IPS-NIHi7 (cell line): ENCODE measurements at regions not wholly inside any gene's neighbourhood (a gene's known extent, or its start where the extent isn't known, plus 50 kb on each side); places are given as distances from the start of the nearest gene placed in this dataset.
"Not testable (repeated sequence)": the region's sequence is repeated elsewhere in the genome, so short reads cannot be mapped to it uniquely, and the experiment has no call there.

Source experiments
- DNase-seq: peaks from one replicate; pipeline ENCODE4 v3.0.0; 2012; ENCODE audit warnings: mixed read lengths; ENCODE audit errors: extremely low spot score

DNA sequence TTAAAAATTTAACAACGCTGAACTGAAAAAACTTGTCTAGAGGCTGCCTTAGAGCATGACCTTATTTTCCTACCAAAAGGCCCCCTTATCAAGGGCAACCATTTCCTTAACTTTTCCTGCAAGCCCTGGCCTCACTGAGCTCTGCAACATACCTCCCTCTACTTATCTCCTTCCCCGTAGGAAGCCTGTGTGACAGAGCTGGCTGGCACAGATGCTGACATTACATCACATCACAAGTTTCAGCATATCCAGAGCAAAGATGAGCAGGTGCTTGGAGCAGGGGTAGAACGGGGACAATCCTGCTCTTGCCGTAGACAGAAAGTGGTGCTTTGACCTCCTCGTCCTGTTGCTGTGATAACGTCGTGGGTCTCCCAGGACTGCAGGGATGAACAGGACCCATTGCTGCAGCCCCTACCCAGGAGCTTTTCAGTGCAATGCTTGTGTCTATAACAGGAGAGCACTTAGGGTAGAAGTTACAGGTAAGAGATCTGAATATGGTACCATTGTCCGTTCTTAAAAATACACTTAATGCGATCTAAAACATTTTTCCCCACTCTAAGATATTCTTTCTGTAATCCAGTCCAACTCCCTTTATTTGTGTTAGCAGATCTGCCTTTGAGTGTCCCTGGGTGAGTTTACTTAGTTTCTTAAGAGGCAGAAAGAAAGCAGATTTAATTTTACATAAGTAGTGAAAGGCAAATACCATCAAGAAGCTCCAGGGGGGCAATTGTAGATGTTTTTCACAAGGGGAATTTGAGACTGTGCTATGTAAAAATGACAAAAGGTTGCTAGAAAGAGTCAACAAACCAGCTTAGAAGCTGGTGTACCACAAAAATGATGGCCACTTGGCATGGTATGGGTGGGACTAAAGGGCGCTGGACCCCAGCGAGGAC is 101.9 kb upstream of the EFNA5 start:
- DNase-seq = peak; percentile 33

DNA sequence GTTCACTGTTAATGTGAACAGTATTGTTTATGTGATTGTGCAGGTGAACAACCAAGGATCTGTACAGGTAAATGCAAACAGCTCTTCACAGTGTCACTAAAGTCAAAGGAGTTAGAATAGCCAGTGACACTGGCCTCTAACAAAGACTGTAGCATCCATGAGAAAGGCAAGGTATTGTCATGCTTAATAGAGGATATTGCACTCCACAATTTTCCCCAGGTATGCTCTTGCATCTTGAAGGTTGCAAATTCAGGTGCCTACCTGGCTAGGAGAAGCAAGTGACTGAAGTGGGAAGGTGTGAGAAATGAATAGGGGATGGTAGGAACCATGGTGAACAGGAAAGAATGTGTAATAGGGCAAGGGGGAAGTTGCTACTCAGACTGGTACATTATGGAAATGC is 101.2 kb upstream of the EFNA5 start:
- no peak for DNase-seq

DNA sequence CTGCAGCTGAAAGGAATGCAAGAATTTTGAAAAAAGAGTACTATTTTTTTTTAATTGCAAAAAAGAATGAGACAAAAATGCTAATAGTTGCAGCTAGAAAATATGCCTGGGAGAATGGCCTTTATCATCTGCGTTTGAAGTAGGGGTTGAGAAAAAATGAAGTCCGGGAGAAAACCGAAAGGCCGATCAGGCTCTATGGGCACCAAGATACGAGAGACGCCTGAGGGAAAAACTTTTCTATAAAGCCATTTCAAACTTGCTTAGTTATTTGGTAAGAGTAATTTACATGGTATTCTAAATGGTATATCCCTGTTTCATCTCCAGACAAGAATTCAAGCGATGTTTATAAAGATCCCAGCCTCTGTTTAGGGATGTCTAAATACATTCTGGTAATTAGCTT is 99.3 kb upstream of the EFNA5 start:
- no peak for DNase-seq

DNA sequence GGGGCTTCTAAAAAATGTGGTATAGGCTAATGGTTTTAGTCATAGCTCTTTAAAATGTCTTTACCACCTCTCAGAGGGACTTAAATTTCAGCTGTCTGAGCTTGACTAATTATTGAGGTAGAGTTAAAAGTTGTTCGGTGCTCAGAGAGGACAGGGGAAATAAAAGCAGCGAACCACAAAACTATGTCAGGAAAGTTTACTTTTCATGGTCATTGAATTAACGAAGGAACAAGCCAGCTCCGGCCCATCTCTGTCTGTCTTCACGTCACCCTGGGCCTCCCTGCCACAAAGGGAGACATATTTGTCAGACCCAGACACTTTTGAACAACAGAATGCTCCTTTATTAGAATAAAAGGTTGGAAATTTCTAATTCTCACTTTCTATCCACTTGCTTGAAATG is 98.8 kb upstream of the EFNA5 start:
- DNase-seq = no peak

DNA sequence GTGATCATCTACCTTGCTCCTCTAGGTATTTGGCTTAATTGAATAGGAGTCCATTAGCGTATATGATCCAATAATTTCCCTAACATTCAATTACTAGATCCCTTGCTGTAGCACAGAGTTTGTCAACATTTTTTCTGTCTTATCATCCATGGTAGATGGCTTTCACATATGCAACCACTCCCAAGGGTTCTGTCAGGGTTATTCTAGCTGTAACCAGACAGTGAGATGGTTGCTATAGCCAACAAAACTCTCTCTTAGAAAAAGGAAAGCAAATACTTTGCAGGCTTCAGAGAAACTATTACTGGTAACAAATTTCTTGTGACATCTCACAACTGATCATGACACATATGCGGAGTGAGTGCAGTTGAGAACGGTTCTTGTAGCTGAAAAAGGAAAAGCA is 96.2 kb upstream of the EFNA5 start:
- DNase-seq = no peak

DNA sequence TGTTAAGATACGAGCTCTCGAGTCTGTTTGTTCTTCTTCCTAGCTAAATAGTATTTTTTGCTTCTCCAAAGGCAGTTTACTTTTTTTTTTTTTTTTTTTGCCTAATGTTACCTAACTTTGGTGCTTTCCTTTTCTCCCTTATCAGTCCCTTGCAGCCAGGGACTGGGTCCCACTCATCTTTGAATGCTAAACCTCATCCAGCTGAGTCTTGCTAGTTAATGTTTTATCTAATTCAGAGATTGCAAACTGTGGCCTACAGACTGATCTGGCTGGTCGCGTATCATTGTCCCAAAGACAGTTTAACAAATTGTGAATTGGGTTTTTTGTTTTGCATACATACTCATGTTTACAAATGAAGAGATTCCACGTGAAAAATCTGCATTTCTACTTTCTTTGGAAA is 95.7 kb upstream of the EFNA5 start:
- DNase-seq = no peak

DNA sequence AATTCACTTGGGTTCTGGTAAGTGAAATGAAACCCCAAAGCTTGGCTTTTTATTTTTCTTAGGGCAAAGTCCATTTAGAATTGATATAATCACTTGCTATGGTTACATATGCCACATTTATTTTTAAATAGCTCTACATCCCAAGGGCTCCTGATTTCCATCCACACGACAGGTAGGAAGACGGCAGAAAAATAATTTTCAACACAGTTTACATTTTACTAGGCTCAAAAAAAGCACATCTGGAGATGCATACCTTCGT is 95.0 kb upstream of the EFNA5 start:
- no peak for DNase-seq

DNA sequence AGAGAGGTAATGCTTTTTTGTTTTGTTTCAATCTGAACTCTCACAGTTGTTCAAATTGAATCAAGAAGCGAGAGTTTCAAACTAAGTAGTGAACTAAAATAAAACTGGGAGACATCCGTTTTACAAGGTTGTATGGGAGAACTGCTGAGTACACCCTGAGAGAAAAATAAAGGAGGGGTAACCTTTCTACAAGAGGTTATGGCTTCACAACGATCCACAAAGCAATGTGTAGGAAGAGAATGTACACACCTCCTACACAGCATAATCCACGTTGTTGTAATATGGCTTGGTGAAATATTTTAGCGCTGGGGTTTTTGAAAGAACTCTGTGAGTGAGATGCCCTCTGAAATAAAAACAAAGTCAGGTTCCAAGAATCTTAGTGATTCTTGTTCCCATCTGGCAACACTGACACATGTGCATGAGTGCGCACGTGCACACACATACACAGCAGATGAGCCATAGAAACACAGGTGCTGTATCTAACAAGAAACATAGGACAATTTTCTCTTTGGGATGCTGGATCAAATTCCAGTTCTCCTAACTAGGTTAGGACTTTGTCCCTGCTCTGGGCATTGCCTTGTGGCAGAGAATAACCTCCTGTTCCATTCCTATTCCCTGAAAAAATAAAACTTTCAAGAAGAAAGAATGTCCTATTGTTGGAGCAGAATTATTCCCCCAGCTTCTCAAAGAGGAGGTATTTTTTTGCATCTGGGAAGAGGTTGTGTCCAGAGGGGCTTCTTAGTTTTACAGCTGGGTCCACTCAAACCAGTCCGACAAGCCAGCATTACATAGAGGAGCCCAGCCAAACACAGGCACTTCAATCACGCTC is 94.5 kb upstream of the EFNA5 start:
- no peak for DNase-seq

DNA sequence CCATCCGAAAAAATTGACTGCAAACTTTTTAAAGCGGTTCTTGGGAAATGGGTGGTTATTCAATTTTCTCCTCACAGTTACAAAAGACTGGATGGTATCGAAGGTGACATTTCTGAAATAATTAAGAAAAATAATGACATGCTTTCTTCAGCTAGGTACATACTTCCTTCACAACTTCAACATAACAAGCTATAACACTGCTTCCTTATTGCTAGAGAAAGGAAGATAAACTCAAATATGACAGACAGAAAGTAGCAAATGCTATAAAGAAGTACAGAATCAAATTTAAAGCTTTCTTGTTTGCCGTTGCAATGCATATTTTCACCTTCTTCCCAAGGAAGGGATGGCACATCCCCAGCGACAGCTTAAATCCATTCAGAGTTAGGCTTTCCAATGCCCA is 93.5 kb upstream of the EFNA5 start:
- DNase-seq = no peak

DNA sequence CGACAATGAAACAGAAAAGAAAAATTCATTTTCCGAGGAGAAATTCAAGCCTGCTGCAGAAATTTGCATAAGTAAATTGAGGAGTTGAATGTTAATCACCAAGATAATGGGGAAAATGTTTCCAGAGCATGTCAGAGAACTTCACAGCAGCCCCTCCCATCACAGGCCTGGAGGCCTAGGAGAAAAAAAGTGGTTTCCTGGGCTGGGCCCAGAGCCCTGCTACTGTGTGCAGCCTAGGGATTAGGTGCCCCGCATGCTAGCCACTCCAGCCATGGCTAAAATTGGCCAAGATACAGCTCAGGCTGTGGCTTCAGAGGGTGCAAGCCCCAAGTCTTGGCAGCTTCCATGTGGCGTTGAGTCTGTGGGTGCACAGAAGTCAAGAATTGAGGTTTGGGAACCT is 82.7 kb upstream of the EFNA5 start:
- no peak for DNase-seq

DNA sequence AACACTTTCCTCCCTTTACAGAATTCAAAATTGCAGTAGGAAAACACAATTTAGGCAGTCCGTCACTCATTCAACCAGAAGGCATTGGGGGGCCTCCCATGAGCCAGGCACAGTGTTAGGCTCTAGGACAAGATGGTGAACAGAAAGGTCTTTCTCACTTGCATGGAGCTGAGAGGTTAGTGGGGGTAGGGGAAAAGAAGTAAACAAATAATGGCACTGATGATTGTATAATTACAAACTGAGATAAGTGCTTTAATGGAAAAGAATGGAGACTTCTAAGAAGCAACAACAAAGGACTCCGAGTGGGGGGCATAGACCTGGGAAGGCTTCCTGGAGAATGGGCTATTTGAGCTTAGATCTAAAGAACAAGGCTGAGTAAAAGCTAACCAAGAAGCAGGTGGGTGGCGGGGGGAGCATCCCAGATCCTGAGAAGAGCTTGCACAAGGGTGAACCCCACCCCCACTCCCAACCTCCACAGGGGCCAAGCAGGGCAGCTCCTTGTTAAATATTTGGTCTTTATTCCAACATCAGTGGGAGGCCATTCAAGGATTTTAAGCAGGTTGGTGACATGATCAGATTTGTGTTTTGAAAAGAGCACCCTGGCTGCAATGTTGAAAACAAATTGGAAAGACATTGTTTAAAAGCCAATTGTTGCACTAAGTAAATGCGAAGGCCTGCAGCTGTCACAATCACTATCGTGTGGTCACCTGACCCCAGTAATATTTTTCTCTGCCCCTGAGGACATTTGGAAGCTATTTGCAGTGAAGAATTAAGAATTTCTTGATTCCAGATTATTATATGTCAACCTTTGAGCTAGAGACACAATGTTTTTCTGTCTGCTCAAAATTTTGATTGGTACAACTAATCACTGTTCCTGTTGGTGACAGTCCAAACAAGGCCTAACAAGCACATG is 73.9 kb upstream of the EFNA5 start:
- DNase-seq = peak; percentile 44

DNA sequence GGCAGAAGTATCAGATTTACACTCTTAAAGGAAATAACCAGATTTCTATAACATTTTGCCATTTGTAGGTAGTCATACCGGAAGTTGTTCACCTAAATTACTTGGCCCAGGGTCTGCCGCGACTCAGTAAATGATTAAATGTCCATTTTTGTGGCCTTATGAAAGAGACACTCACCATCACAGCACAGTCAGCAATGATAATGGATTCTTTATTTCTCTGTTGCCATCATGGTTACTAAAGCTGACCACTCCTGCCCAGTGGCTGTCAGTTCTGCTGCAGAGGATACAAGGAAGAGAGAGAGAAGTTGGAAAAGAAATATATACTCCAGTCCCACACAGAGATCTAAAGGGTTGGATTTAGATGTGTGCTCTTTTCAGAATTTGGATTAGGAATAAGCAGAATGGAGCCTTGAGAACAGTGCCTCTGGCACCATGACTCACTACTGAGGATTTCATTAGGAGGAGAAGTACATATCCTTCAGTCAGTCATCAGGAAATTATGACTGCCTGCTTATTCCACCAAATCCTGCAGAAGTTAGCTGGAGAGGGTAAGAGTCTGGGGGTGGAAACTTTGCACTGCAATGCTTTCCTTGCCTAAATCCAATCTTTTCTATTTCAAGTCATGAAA is 72.8 kb upstream of the EFNA5 start:
- no peak for DNase-seq

DNA sequence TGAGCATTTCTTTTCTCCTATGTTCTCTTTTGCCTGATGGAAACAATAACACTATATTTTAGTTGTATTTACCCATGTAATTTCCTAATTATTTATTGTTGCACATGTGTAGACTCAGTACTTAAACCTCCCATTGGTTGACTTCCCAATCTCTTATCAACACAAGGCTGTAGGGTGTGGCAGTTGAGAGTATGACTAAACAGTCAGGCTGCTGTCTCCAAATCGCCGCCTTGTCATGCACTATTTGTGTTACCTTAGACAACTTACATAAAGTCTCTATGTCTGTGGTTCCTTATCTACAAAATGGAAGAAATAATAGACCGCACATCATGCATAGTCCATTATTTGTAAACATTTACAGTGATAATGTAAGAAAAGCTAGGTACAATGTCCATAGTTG is 68.9 kb upstream of the EFNA5 start:
- no peak for DNase-seq

DNA sequence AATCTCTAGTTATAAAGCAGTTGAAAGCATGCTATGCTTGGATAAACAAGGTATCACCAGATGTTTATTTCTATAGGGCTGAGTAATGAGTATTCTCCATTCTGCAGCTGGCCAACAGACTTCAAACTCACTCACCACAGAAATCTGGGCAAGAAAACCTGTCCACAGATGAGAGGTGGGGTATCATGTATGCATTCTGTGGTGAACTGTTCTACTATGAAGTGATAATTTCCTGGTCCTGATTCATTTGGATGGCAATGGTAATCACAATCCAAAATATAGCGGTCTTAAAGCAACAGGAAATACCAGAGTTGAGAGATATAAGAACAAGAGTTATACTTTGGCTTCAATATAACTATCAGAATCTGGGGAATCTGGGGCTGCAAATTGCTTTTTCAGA is 65.9 kb upstream of the EFNA5 start:
- DNase-seq = no peak

DNA sequence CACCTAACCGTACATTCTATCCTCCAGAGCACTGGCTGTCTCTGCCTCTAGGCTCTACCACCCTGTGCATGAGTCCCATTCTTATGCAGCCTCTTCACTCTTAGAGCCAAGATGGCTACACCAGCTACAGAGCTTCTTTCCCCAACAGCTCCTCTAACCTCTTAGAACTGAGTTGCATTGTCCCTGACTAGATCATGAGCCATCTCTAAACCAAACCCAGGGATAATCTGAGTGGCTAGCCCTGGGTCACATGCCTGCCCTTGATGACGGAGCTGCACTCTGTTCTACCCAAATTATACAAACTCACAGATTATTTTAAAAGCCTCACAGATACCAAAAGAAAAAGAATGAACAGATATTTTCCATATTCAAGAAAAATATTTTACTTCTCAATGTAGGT is 65.4 kb upstream of the EFNA5 start:
- DNase-seq = not testable (repeated sequence)

DNA sequence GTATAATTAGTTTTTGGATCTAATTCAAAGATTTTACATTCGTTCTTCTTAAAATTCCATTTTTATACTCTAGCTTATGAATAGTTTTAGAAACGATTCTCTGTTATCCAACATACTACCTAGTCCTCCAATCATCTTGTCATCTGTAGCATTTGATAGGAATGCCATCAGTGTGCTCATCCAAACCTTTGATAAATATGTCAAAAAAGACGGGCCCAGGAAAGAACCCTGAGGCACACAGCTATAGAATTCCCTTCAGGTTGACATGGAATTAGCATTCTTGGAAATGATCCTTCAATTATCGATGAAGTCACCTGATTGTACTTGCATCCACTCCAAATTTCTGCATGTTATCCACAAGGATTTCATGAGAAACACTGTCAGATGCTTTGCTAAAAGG is 64.8 kb upstream of the EFNA5 start:
- DNase-seq = no peak

DNA sequence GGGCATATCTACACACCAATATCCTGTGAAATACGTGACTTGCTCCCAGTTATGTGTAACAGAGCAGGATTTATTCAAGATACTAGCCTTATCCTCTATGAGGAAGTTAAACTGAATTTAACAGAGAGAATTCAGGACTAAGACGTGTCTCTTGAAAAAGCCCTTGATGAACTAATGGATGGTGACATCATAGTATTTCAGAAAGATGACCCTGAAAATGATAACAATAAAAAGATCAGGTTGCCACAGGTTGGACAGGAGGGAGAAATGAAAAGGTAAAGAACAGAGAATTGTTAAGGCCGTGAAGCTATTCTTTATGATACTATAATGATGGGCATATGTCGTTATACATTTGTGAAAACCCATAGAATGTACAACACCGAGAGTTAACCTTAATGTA is 56.2 kb upstream of the EFNA5 start:
- DNase-seq = no peak

DNA sequence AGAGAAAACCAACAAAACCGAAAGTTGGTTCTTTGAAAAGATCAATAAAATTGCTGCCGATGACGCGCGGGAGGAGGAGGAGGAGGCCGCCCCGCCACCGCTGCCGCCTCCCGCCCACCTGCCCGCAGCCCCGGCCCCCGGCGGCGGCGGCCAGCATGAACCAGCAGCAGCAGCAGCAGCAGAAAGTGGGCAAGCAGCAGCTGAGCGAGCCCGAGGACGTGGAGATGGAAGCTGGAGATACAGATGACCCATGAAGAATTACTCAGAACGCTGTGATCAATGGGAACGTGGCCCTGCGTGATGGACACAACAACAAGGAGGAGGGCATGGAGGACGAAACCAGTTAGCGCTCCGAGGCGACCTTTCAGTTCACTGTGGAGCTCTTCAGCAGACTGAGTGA is 53.9 kb upstream of the EFNA5 start:
- no peak for DNase-seq

DNA sequence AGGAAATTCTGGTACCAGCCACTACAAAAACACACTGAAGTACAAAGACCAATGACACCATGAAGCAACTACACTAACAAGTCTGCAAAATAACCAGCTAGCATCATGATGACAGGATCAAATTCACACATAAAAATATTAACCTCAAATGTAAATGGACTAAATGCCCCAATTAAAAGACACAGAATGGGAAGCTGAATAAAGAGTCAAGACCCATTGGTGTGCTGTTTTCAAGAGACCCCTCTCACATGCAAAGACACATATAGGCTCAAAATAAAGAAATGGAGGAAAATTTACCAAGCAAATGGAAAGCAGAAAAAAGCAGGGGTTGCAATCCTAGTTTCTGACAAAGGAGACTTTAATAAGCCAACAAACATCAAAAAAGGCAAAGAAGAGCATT is 50.5 kb upstream of the EFNA5 start:
- DNase-seq = not testable (repeated sequence)
